ENCODE measurements at regions not wholly inside any gene's neighbourhood (a gene's known extent, or its start where the extent isn't known, plus 50 kb on each side); places are given as distances from the start of the nearest gene placed in this dataset.

DNA sequence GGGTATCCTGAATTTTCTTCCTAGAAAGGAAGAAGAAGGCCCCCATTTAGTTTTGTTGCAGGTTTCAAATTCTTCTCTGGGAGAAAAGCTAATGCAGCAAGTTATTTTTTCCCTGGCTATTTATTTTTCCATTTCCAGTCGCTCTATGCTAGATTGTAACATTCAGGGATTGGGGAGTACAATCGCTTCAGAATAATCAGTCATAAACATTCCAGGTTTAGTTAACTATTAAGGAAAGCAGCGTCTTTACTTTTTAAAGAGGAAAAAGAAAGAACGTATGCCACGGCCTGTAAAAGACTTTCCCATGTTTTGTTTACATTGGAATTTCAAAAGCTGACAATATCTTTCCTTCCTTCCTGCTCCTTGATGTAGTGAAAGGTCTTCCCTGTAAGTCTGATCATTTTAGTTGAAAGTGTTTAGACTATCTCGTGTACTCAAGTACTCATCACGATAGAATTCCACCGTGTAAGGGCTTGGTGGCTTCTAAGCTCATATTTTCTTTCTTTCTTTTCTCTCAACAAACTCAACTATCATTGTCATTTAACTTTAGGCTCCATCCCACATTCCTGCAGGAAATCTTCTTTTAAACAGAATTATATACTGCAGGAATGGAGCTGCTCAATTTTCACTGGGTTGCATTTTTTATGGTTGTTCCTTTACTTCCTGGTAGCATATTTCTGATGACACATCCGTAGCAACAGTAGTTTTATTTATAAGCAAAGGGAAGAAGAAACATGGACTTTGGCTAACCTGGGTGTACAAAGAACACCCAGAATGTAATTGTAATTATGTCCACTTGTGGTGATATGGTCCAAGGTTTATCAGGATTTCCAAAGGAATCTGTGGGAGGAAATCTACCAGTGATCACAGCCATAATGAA, 213.1 kb upstream of the FAT1 start:
- H3K27me3 ChIP-seq (ENCODE audit: insufficient read depth, poor library complexity, severe bottlenecking), result no peaks in the 10 kb centered on the region
- H3K4me3 ChIP-seq (replicated peaks; ENCODE audit: insufficient read depth, low read length), result no peak overlapping the region
- TF ChIP-seq GABPA (IDR thresholded peaks at IDR 0.05; ENCODE audit: low read depth) (no peak), SPI1 (IDR thresholded peaks at IDR 0.05; ENCODE audit: borderline replicate concordance, low read depth) (no peak), POLR2AphosphoS5 (IDR thresholded peaks at IDR 0.05; ENCODE audit: low read depth) (no peak)
- TF ChIP-seq, protein P1, sequence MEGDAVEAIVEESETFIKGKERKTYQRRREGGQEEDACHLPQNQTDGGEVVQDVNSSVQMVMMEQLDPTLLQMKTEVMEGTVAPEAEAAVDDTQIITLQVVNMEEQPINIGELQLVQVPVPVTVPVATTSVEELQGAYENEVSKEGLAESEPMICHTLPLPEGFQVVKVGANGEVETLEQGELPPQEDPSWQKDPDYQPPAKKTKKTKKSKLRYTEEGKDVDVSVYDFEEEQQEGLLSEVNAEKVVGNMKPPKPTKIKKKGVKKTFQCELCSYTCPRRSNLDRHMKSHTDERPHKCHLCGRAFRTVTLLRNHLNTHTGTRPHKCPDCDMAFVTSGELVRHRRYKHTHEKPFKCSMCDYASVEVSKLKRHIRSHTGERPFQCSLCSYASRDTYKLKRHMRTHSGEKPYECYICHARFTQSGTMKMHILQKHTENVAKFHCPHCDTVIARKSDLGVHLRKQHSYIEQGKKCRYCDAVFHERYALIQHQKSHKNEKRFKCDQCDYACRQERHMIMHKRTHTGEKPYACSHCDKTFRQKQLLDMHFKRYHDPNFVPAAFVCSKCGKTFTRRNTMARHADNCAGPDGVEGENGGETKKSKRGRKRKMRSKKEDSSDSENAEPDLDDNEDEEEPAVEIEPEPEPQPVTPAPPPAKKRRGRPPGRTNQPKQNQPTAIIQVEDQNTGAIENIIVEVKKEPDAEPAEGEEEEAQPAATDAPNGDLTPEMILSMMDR (IDR thresholded peaks at IDR 0.05; ENCODE audit: insufficient read depth, low read length), result no peak
- TF ChIP-seq, protein P2, sequence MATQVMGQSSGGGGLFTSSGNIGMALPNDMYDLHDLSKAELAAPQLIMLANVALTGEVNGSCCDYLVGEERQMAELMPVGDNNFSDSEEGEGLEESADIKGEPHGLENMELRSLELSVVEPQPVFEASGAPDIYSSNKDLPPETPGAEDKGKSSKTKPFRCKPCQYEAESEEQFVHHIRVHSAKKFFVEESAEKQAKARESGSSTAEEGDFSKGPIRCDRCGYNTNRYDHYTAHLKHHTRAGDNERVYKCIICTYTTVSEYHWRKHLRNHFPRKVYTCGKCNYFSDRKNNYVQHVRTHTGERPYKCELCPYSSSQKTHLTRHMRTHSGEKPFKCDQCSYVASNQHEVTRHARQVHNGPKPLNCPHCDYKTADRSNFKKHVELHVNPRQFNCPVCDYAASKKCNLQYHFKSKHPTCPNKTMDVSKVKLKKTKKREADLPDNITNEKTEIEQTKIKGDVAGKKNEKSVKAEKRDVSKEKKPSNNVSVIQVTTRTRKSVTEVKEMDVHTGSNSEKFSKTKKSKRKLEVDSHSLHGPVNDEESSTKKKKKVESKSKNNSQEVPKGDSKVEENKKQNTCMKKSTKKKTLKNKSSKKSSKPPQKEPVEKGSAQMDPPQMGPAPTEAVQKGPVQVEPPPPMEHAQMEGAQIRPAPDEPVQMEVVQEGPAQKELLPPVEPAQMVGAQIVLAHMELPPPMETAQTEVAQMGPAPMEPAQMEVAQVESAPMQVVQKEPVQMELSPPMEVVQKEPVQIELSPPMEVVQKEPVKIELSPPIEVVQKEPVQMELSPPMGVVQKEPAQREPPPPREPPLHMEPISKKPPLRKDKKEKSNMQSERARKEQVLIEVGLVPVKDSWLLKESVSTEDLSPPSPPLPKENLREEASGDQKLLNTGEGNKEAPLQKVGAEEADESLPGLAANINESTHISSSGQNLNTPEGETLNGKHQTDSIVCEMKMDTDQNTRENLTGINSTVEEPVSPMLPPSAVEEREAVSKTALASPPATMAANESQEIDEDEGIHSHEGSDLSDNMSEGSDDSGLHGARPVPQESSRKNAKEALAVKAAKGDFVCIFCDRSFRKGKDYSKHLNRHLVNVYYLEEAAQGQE (IDR thresholded peaks at IDR 0.05; ENCODE audit: insufficient replicate concordance, low read depth), result no peak
- DNase-seq (ENCODE audit: low read depth in 1 of 2, low spot score in 1 of 2), result no peak
- H3K27ac ChIP-seq (replicated peaks), result no peak overlapping the region

- no peak for DNase-seq (ENCODE audit: low read depth in 1 of 2, low spot score in 1 of 2)
- TF ChIP-seq, protein P1 (IDR thresholded peaks at IDR 0.05; ENCODE audit: insufficient read depth, low read length), result no peak
- TF ChIP-seq GABPA (IDR thresholded peaks at IDR 0.05; ENCODE audit: low read depth) (no peak), SPI1 (IDR thresholded peaks at IDR 0.05; ENCODE audit: borderline replicate concordance, low read depth) (no peak), POLR2AphosphoS5 (IDR thresholded peaks at IDR 0.05; ENCODE audit: low read depth) (no peak)
- TF ChIP-seq, protein P2 (IDR thresholded peaks at IDR 0.05; ENCODE audit: insufficient replicate concordance, low read depth), result no peak
- Histone ChIP-seq H3K27me3 (ENCODE audit: insufficient read depth, poor library complexity, severe bottlenecking) (no peaks in the 10 kb centered on the region), H3K27ac (replicated peaks) (no peak overlapping the region), H3K4me3 (replicated peaks; ENCODE audit: insufficient read depth, low read length) (no peak overlapping the region)
These were observed 215.6 kb upstream of the FAT1 start for GRCh38 chr4:186939226-186939625.

DNA sequence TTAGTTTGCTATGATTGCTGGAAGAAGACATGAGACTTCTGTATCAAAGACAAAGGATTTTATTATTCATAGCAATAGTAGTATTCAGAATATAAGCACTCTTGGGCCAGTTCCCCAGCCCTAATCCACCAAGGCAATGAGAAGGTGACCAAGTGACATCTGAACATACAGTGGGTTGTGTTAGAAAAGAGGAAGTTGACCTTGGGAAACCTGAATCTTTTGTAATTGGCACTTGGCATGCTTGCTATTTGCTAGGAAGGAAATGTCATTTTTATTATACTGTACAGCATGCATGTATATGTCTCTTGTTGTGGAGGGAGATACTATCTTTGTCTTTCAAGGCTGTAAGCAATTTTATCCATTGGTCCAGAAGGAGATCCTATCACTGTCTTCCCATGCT, 216.1 kb upstream of the FAT1 start:
- Histone ChIP-seq H3K27ac (replicated peaks) (no peak overlapping the region), H3K27me3 (ENCODE audit: insufficient read depth, poor library complexity, severe bottlenecking) (no peaks in the 10 kb centered on the region), H3K4me3 (replicated peaks; ENCODE audit: insufficient read depth, low read length) (no peak overlapping the region)
- TF ChIP-seq SPI1 (IDR thresholded peaks at IDR 0.05; ENCODE audit: borderline replicate concordance, low read depth) (peak; percentile 34; the same call in 1 of the 2 replicates), POLR2AphosphoS5 (IDR thresholded peaks at IDR 0.05; ENCODE audit: low read depth) (no peak)
- DNase-seq (ENCODE audit: low read depth in 1 of 2, low spot score in 1 of 2), result peak in 1 of 2 experiments; percentile 29

GRCh38 chr4:186940476-186940875, 216.8 kb upstream of the FAT1 start:
- Histone ChIP-seq H3K27me3 (ENCODE audit: insufficient read depth, poor library complexity, severe bottlenecking) (no peaks in the 10 kb centered on the region), H3K4me3 (replicated peaks; ENCODE audit: insufficient read depth, low read length) (no peak overlapping the region), H3K27ac (replicated peaks) (no peak overlapping the region)
- no peak for TF ChIP-seq GABPA (IDR thresholded peaks at IDR 0.05; ENCODE audit: low read depth)
- no peak for TF ChIP-seq POLR2AphosphoS5 (IDR thresholded peaks at IDR 0.05; ENCODE audit: low read depth)
- TF ChIP-seq, protein P1 (IDR thresholded peaks at IDR 0.05; ENCODE audit: insufficient read depth, low read length), result no peak
- TF ChIP-seq, protein P2 (IDR thresholded peaks at IDR 0.05; ENCODE audit: insufficient replicate concordance, low read depth), result no peak
- no peak for TF ChIP-seq SPI1 (IDR thresholded peaks at IDR 0.05; ENCODE audit: borderline replicate concordance, low read depth)
- no peak for DNase-seq (ENCODE audit: low read depth in 1 of 2, low spot score in 1 of 2)
